Right kidney (tissue), 1 donor: ENCODE measurements at regions not wholly inside any gene's neighbourhood (a gene's known extent, or its start where the extent isn't known, plus 50 kb on each side); places are given as distances from the start of the nearest gene placed in this dataset.
"Not testable (repeated sequence)": the region's sequence is repeated elsewhere in the genome, so short reads cannot be mapped to it uniquely, and the experiment has no call there.

Experiments used
- DNase-seq: peaks from one replicate; pipeline ENCODE4 v3.0.0-alpha.2; 2016

- DNase-seq: no peak
Measured at GRCh38 chr6:47180633-47181032, 129.1 kb downstream of the TNFRSF21 start.

- DNase-seq: no peak
Measured at GRCh38 chr6:47179286-47179685, 130.4 kb downstream of the TNFRSF21 start.

GRCh38 chr6:47175656-47176055 is 133.5 kb upstream of the ADGRF1 start:
- DNase-seq: no peak

GRCh38 chr6:47174502-47175023 is 132.4 kb upstream of the ADGRF1 start:
- no peak for DNase-seq

- DNase-seq: not testable (repeated sequence)
Measured at GRCh38 chr6:47174063-47174462, 131.9 kb upstream of the ADGRF1 start.

GRCh38 chr6:47173145-47173544 is 131.0 kb upstream of the ADGRF1 start:
- DNase-seq: not testable (repeated sequence)

- no peak for DNase-seq
Measured at GRCh38 chr6:47170617-47170947, 128.4 kb upstream of the ADGRF1 start.

GRCh38 chr6:47169785-47170616 is 127.9 kb upstream of the ADGRF1 start:
- DNase-seq: no peak

- no peak for DNase-seq
Measured at GRCh38 chr6:47168180-47168579, 126.0 kb upstream of the ADGRF1 start.

- DNase-seq: no peak
Measured at GRCh38 chr6:47165918-47166317, 123.8 kb upstream of the ADGRF1 start.

- DNase-seq: no peak
Measured at GRCh38 chr6:47164877-47165276, 122.7 kb upstream of the ADGRF1 start.

GRCh38 chr6:47163536-47163935 is 121.4 kb upstream of the ADGRF1 start:
- no peak for DNase-seq

GRCh38 chr6:47162793-47163192 is 120.7 kb upstream of the ADGRF1 start:
- no peak for DNase-seq

GRCh38 chr6:47162231-47162630 is 120.1 kb upstream of the ADGRF1 start:
- DNase-seq: no peak

- no peak for DNase-seq
Measured at GRCh38 chr6:47161176-47161687, 119.1 kb upstream of the ADGRF1 start.

- no peak for DNase-seq
Measured at GRCh38 chr6:47160702-47161101, 118.6 kb upstream of the ADGRF1 start.

GRCh38 chr6:47159763-47160162 is 117.6 kb upstream of the ADGRF1 start:
- no peak for DNase-seq

GRCh38 chr6:47157653-47158219 is 115.6 kb upstream of the ADGRF1 start:
- DNase-seq: no peak

- no peak for DNase-seq
Measured at GRCh38 chr6:47157063-47157462, 114.9 kb upstream of the ADGRF1 start.

- no peak for DNase-seq
Measured at GRCh38 chr6:47156196-47156595, 114.1 kb upstream of the ADGRF1 start.

- DNase-seq: no peak
Measured at GRCh38 chr6:47153404-47153755, 111.2 kb upstream of the ADGRF1 start.

- no peak for DNase-seq
Measured at GRCh38 chr6:47152666-47153403, 110.7 kb upstream of the ADGRF1 start.

GRCh38 chr6:47151232-47151898 is 109.2 kb upstream of the ADGRF1 start:
- no peak for DNase-seq
